Ishikawa (cell line): ENCODE measurements at regions not wholly inside any gene's neighbourhood (a gene's known extent, or its start where the extent isn't known, plus 50 kb on each side); places are given as distances from the start of the nearest gene placed in this dataset.

Experiments used
- CEBPB ChIP-seq: IDR thresholded peaks from 2 replicates; pipeline ENCODE4 v1.6.1; 2012
- CREB1 ChIP-seq: IDR thresholded peaks from 2 replicates; pipeline ENCODE4 v1.6.1; 2012; ENCODE audit warnings: low read depth
- EGR1 ChIP-seq: IDR thresholded peaks from 2 replicates; pipeline ENCODE4 v1.6.1; 2012
- EP300 ChIP-seq: IDR thresholded peaks from 2 replicates; pipeline ENCODE4 v1.6.1; 2012; ENCODE audit warnings: borderline replicate concordance
- FOXM1 ChIP-seq: IDR thresholded peaks from 2 replicates; pipeline ENCODE4 v1.6.1; 2012; ENCODE audit warnings: low read depth, borderline replicate concordance
- NFIC ChIP-seq: IDR thresholded peaks from 2 replicates; pipeline ENCODE4 v1.6.1; 2012
- RAD21 ChIP-seq: IDR thresholded peaks from 2 replicates; pipeline ENCODE4 v1.6.1; 2012; ENCODE audit warnings: low read depth
- TAF1 ChIP-seq: IDR thresholded peaks from 2 replicates; pipeline ENCODE4 v1.6.1; 2012; ENCODE audit warnings: low read depth, mild to moderate bottlenecking
- TCF12 ChIP-seq: IDR thresholded peaks from 2 replicates; pipeline ENCODE4 v1.6.1; 2012; ENCODE audit warnings: low read depth
- TEAD4 ChIP-seq: IDR thresholded peaks from 2 replicates; pipeline ENCODE4 v1.6.1; 2012
- YY1 ChIP-seq: IDR thresholded peaks from 2 replicates; pipeline ENCODE4 v1.6.1; 2012; ENCODE audit warnings: low read depth
- ZBTB7A ChIP-seq: IDR thresholded peaks from 2 replicates; pipeline ENCODE4 v1.6.1; 2012; ENCODE audit warnings: low read depth
- TF ChIP-seq, protein P1 (sequence below): IDR thresholded peaks from 2 replicates; pipeline ENCODE4 v1.6.1; 2012
- TF ChIP-seq, protein P2 (sequence below): IDR thresholded peaks from 2 replicates; pipeline ENCODE4 v1.6.1; 2012
- TF ChIP-seq, protein P3 (sequence below): IDR thresholded peaks from 2 replicates; pipeline ENCODE4 v1.6.1; 2012; ENCODE audit warnings: low read depth, mild to moderate bottlenecking

- TF ChIP-seq EGR1: no peak
- no peak for TF ChIP-seq CEBPB
- TF ChIP-seq TEAD4: no peak
- no peak for TF ChIP-seq TAF1
- no peak for TF ChIP-seq YY1
- no peak for TF ChIP-seq RAD21
- no peak for TF ChIP-seq NFIC
These were observed 109.9 kb upstream of the EMB start for GRCh38 chr5:50550993-50551392.

DNA sequence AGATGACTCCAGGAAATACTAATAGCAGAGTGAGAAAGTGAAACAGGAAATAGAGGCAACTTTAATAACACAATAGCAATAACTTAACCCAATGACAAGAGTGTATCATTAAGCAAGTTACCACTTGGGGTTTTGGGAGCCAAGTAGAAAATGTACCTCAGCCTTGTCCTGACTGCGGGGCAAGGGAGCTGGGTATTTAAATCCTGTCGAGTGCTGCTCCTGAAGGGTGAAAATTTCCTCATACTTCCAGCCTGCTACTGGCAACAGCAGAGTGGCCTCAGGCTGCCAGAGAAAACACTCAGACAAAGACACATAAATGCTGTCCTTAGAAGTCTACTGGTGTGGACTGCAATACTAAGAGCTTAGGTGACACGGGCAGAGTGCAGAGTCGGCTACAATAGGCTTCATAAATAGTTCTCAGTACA lies 112.5 kb upstream of the EMB start:
- TF ChIP-seq YY1: no peak
- no peak for TF ChIP-seq EP300
- no peak for TF ChIP-seq RAD21
- TF ChIP-seq, protein P1, sequence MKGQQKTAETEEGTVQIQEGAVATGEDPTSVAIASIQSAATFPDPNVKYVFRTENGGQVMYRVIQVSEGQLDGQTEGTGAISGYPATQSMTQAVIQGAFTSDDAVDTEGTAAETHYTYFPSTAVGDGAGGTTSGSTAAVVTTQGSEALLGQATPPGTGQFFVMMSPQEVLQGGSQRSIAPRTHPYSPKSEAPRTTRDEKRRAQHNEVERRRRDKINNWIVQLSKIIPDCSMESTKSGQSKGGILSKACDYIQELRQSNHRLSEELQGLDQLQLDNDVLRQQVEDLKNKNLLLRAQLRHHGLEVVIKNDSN: no peak
- TF ChIP-seq, protein P2, sequence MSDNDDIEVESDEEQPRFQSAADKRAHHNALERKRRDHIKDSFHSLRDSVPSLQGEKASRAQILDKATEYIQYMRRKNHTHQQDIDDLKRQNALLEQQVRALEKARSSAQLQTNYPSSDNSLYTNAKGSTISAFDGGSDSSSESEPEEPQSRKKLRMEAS: no peak
- TF ChIP-seq TEAD4: no peak
- no peak for TF ChIP-seq CREB1
- no peak for TF ChIP-seq TAF1
- no peak for TF ChIP-seq ZBTB7A
- no peak for TF ChIP-seq FOXM1
- TF ChIP-seq EGR1: no peak
- TF ChIP-seq, protein P3, sequence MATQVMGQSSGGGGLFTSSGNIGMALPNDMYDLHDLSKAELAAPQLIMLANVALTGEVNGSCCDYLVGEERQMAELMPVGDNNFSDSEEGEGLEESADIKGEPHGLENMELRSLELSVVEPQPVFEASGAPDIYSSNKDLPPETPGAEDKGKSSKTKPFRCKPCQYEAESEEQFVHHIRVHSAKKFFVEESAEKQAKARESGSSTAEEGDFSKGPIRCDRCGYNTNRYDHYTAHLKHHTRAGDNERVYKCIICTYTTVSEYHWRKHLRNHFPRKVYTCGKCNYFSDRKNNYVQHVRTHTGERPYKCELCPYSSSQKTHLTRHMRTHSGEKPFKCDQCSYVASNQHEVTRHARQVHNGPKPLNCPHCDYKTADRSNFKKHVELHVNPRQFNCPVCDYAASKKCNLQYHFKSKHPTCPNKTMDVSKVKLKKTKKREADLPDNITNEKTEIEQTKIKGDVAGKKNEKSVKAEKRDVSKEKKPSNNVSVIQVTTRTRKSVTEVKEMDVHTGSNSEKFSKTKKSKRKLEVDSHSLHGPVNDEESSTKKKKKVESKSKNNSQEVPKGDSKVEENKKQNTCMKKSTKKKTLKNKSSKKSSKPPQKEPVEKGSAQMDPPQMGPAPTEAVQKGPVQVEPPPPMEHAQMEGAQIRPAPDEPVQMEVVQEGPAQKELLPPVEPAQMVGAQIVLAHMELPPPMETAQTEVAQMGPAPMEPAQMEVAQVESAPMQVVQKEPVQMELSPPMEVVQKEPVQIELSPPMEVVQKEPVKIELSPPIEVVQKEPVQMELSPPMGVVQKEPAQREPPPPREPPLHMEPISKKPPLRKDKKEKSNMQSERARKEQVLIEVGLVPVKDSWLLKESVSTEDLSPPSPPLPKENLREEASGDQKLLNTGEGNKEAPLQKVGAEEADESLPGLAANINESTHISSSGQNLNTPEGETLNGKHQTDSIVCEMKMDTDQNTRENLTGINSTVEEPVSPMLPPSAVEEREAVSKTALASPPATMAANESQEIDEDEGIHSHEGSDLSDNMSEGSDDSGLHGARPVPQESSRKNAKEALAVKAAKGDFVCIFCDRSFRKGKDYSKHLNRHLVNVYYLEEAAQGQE: no peak
- no peak for TF ChIP-seq CEBPB
- no peak for TF ChIP-seq NFIC
- no peak for TF ChIP-seq TCF12

DNA sequence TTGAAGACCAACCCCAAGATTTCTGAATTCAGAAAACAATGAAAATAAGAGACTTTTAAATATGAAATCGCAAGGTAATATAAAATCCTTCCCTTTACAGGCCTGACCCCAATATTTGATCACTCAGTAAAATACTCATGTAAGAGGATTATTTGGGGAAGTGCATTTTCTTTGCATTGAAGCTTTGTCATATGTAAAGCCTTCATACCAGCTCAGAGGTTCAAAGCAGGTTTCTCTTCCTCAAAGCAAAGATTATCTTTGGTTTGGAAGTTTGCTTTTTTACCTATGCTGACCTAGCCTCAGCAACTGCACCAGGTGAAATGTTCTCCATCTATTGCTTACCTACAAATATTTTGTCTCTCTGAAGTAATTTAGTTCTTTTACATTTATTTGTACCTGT lies 106.5 kb upstream of the PARP8 start:
- TF ChIP-seq, protein P3: no peak
- TF ChIP-seq CREB1: no peak
- TF ChIP-seq YY1: no peak
- TF ChIP-seq, protein P2: no peak
- TF ChIP-seq TCF12: no peak
- TF ChIP-seq CEBPB: no peak
- no peak for TF ChIP-seq TEAD4
- no peak for TF ChIP-seq NFIC
- TF ChIP-seq TAF1: no peak
- TF ChIP-seq, protein P1: no peak
- no peak for TF ChIP-seq FOXM1
- no peak for TF ChIP-seq EP300
- no peak for TF ChIP-seq ZBTB7A
- TF ChIP-seq RAD21: no peak
- TF ChIP-seq EGR1: no peak

- TF ChIP-seq YY1 (no peak), CEBPB (no peak), NFIC (no peak), TEAD4 (no peak), TAF1 (no peak), CREB1 (no peak)
- TF ChIP-seq, protein P3: no peak
- TF ChIP-seq, protein P2: no peak
These were observed 103.7 kb upstream of the PARP8 start for GRCh38 chr5:50562694-50563093.

- no peak for TF ChIP-seq NFIC
- TF ChIP-seq, protein P2: no peak
- TF ChIP-seq TAF1: no peak
- TF ChIP-seq, protein P3: no peak
- TF ChIP-seq FOXM1: no peak
These were observed 102.4 kb upstream of the PARP8 start for GRCh38 chr5:50564079-50564478.
